Central memory CD8-positive, alpha-beta T cell (primary cell): ENCODE measurements at regions not wholly inside any gene's neighbourhood (a gene's known extent, or its start where the extent isn't known, plus 50 kb on each side); places are given as distances from the start of the nearest gene placed in this dataset.
"Not testable (repeated sequence)": the region's sequence is repeated elsewhere in the genome, so short reads cannot be mapped to it uniquely, and the experiment has no call there.

ENCODE experiments used
- ATAC-seq: fragments of 150-1000 bp; cut with Tn5 transposase; replicated peaks from 2 replicates; pipeline ENCODE4 v1.10.0; 2022; ENCODE audit warnings: mild to moderate bottlenecking, moderate FRiP score, moderate number of reproducible peaks; ENCODE audit not compliant: poor library complexity, severe bottlenecking; ENCODE audit errors: extremely low read depth
- DNase-seq, 2 donors: peaks; one replicate each; pipeline ENCODE4 v3.0.0; 2021; ENCODE audit warnings: low spot score in 2 of 2
- H3K27ac Mint-ChIP-seq: one replicate; pipeline ENCODE4 v1.8.0; 2022; ENCODE audit warnings: low read depth, mild to moderate bottlenecking, moderate library complexity, mixed read lengths
- H3K27me3 Mint-ChIP-seq: one replicate; pipeline ENCODE4 v1.8.0; 2022; ENCODE audit warnings: mixed read lengths
- H3K36me3 Mint-ChIP-seq: one replicate; pipeline ENCODE4 v1.8.0; 2022; ENCODE audit warnings: mild to moderate bottlenecking, moderate library complexity, mixed read lengths; ENCODE audit not compliant: insufficient read depth
- H3K4me1 Mint-ChIP-seq: one replicate; pipeline ENCODE4 v1.8.0; 2022; ENCODE audit warnings: mixed read lengths
- H3K4me3 Mint-ChIP-seq: one replicate; pipeline ENCODE4 v1.8.0; 2022; ENCODE audit warnings: mild to moderate bottlenecking, moderate library complexity, mixed read lengths
- H3K9me3 Mint-ChIP-seq: one replicate; pipeline ENCODE4 v1.8.0; 2022; ENCODE audit warnings: mixed read lengths

GRCh38 chr2:48205137-48205798 is 109.2 kb upstream of the FOXN2 start:
- Mint-ChIP-seq H3K27me3 (no peaks in the 10 kb centered on the region), H3K4me3 (no peak overlapping the region), H3K36me3 (no peaks in the 10 kb centered on the region), H3K27ac (no peak overlapping the region), H3K9me3 (no peaks in the 10 kb centered on the region), H3K4me1 (no peaks in the 10 kb centered on the region)
- DNase-seq, result no peak
- ATAC-seq, result no peak

- H3K27ac Mint-ChIP-seq, result peak overlapping the region; percentile 5
Measured at GRCh38 chr2:48206056-48206656, 108.3 kb upstream of the FOXN2 start.

GRCh38 chr2:48207201-48207641 is 107.3 kb upstream of the FOXN2 start:
- Mint-ChIP-seq H3K4me1 (no peaks in the 10 kb centered on the region), H3K9me3 (no peaks in the 10 kb centered on the region), H3K4me3 (no peak overlapping the region), H3K27me3 (no peaks in the 10 kb centered on the region), H3K36me3 (no peaks in the 10 kb centered on the region), H3K27ac (no peak overlapping the region)
- ATAC-seq (no peak), DNase-seq (no peak)

More at GRCh38 chr2:48206056-48206656, 108.3 kb upstream of the FOXN2 start:
- H3K27me3 Mint-ChIP-seq, H3K36me3 Mint-ChIP-seq, ATAC-seq, DNase-seq, H3K9me3 Mint-ChIP-seq, H3K4me3 Mint-ChIP-seq, H3K4me1 Mint-ChIP-seq: not testable (repeated sequence)

- no peaks in the 10 kb centered on the region for H3K9me3 Mint-ChIP-seq
- no peaks in the 10 kb centered on the region for H3K36me3 Mint-ChIP-seq
- H3K4me1 Mint-ChIP-seq, result no peaks in the 10 kb centered on the region
- no peak for DNase-seq
- no peak overlapping the region for H3K4me3 Mint-ChIP-seq
- H3K27me3 Mint-ChIP-seq, result no peaks in the 10 kb centered on the region
- ATAC-seq, result no peak
- H3K27ac Mint-ChIP-seq, result no peak overlapping the region
Measured at GRCh38 chr2:48207851-48208250, 106.6 kb upstream of the FOXN2 start.

- DNase-seq (no peak), ATAC-seq (no peak)
- Mint-ChIP-seq H3K27ac (no peak overlapping the region), H3K27me3 (no peaks in the 10 kb centered on the region), H3K9me3 (no peaks in the 10 kb centered on the region), H3K4me3 (no peak overlapping the region), H3K4me1 (no peaks in the 10 kb centered on the region), H3K36me3 (no peaks in the 10 kb centered on the region)
Measured at GRCh38 chr2:48209214-48209885, 105.1 kb upstream of the FOXN2 start.

GRCh38 chr2:48210189-48210588 is 104.3 kb upstream of the FOXN2 start:
- Mint-ChIP-seq H3K27me3 (no peaks in the 10 kb centered on the region), H3K9me3 (no peaks in the 10 kb centered on the region), H3K27ac (no peak overlapping the region), H3K4me3 (no peak overlapping the region), H3K36me3 (no peaks in the 10 kb centered on the region), H3K4me1 (no peaks in the 10 kb centered on the region)
- ATAC-seq (no peak), DNase-seq (no peak)

GRCh38 chr2:48213646-48214045 is 100.8 kb upstream of the FOXN2 start:
- no peaks in the 10 kb centered on the region for H3K36me3 Mint-ChIP-seq
- DNase-seq (no peak), ATAC-seq (no peak)
- H3K27me3 Mint-ChIP-seq, result no peaks in the 10 kb centered on the region
- H3K4me3 Mint-ChIP-seq, result no peak overlapping the region
- H3K27ac Mint-ChIP-seq, result no peak overlapping the region
- no peaks in the 10 kb centered on the region for H3K9me3 Mint-ChIP-seq
- H3K4me1 Mint-ChIP-seq, result no peaks in the 10 kb centered on the region

GRCh38 chr2:48218169-48218568 is 96.3 kb upstream of the FOXN2 start:
- ATAC-seq (no peak), DNase-seq (no peak)
- Mint-ChIP-seq H3K36me3 (no peaks in the 10 kb centered on the region), H3K4me3 (no peak overlapping the region), H3K27ac (no peak overlapping the region), H3K9me3 (no peaks in the 10 kb centered on the region), H3K27me3 (no peaks in the 10 kb centered on the region), H3K4me1 (no peaks in the 10 kb centered on the region)

GRCh38 chr2:48219234-48219554 is 95.3 kb upstream of the FOXN2 start:
- H3K36me3 Mint-ChIP-seq, result no peaks in the 10 kb centered on the region
- H3K4me1 Mint-ChIP-seq, result no peaks in the 10 kb centered on the region
- no peak overlapping the region for H3K4me3 Mint-ChIP-seq

GRCh38 chr2:48219555-48220436 is 94.7 kb upstream of the FOXN2 start:
- Mint-ChIP-seq H3K4me3 (no peak overlapping the region), H3K27me3 (no peaks in the 10 kb centered on the region), H3K36me3 (no peaks in the 10 kb centered on the region), H3K9me3 (no peaks in the 10 kb centered on the region), H3K4me1 (no peaks in the 10 kb centered on the region), H3K27ac (no peak overlapping the region)
- DNase-seq (no peak), ATAC-seq (no peak)

More at GRCh38 chr2:48219234-48219554, 95.3 kb upstream of the FOXN2 start:
- no peaks in the 10 kb centered on the region for H3K9me3 Mint-ChIP-seq
- DNase-seq (no peak), ATAC-seq (no peak)
- H3K27ac Mint-ChIP-seq, result no peak overlapping the region
- no peaks in the 10 kb centered on the region for H3K27me3 Mint-ChIP-seq

- ATAC-seq, result no peak
- Mint-ChIP-seq H3K36me3 (no peaks in the 10 kb centered on the region), H3K27ac (no peak overlapping the region), H3K27me3 (no peaks in the 10 kb centered on the region), H3K4me1 (no peaks in the 10 kb centered on the region), H3K9me3 (no peaks in the 10 kb centered on the region), H3K4me3 (no peak overlapping the region)
- no peak for DNase-seq
Measured at GRCh38 chr2:48220501-48220900, 94.0 kb upstream of the FOXN2 start.

GRCh38 chr2:48221846-48222516 is 92.5 kb upstream of the FOXN2 start:
- Mint-ChIP-seq H3K9me3 (no peaks in the 10 kb centered on the region), H3K4me3 (no peak overlapping the region), H3K27ac (no peak overlapping the region), H3K27me3 (no peaks in the 10 kb centered on the region), H3K36me3 (no peaks in the 10 kb centered on the region), H3K4me1 (no peaks in the 10 kb centered on the region)
- DNase-seq (no peak), ATAC-seq (no peak)
